ENCODE measurements at regions not wholly inside any gene's neighbourhood (a gene's known extent, or its start where the extent isn't known, plus 50 kb on each side); places are given as distances from the start of the nearest gene placed in this dataset.

DNA sequence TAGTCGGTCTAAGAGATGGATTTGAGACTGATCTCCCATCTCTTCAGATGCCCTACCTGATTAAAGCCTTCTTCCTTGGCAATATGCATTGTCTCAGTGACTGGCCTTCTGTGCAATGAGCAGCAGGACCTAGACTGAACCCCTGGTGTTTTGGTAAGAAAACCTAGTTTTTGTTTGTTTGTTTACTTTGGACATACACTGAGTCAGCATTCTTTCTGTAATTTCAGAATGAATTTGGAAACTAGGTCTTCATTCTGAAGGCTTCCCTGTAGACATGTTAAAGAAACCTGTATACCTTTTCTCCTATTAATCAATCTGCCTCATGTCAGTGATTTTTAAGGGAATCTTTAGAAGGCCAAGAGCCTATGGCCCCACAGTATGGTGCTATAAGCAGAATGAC lies 597.5 kb upstream of the HTR2C start:
- TF ChIP-seq HNF4G (IDR thresholded peaks at IDR 0.05; ENCODE audit: borderline replicate concordance, low read depth, low read length) (no peak), HNF4G (CRISPR knock-in tag; IDR thresholded peaks at IDR 0.05; ENCODE audit: borderline replicate concordance, low read depth) (no peak), ZNF766 (CRISPR knock-in tag; IDR thresholded peaks at IDR 0.05; ENCODE audit: borderline replicate concordance) (no peak), MAX (IDR thresholded peaks at IDR 0.05) (no peak), POLR2A (IDR thresholded peaks at IDR 0.05; ENCODE audit: insufficient read depth in 1 of 2, low read depth in 2 of 2, low read length in 2 of 2) (no peak), ASH2L (IDR thresholded peaks at IDR 0.05; ENCODE audit: insufficient read length, low read depth, low read length) (no peak)
